Adrenal gland (tissue), 9 donors: ENCODE measurements at regions not wholly inside any gene's neighbourhood (a gene's known extent, or its start where the extent isn't known, plus 50 kb on each side); places are given as distances from the start of the nearest gene placed in this dataset.

Experiments used
- DNase-seq, 7 donors: peaks; one replicate each; pipeline ENCODE4 v3.0.0-alpha.2; 2019 to 2020
- H3K27ac ChIP-seq, 5 donors: fragments of 200-600 bp; sonication (generic) in 4 of 5; 1 replicate in 3 of 5; 2 replicates in 2 of 5; pipeline versions ENCODE4 v1.5.1 to v1.8.0; 2016 to 2020; ENCODE audit warnings: mild to moderate bottlenecking in 1 of 5
- H3K27me3 ChIP-seq: fragments of 200-600 bp; 2 replicates; pipeline ENCODE4 v1.8.0; 2021
- H3K36me3 ChIP-seq, 2 donors: fragments of 200-600 bp; replicated peaks in 1 of 2; 1 replicate in 1 of 2; 2 replicates in 1 of 2; pipeline versions ENCODE4 v1.5.1 to v1.8.0; 2018 to 2022
- H3K4me1 ChIP-seq, 2 donors: fragments of 200-600 bp; replicated peaks in 1 of 2; 1 replicate in 1 of 2; 2 replicates in 1 of 2; pipeline versions ENCODE4 v1.5.1 to v1.8.0; 2018 to 2021
- H3K4me3 ChIP-seq, 4 donors: fragments of 200-600 bp; sonication (generic) in 3 of 4; one replicate each; pipeline ENCODE4 v1.5.1; 2016 to 2018
- H3K9me3 ChIP-seq, 3 donors: fragments of 200-600 bp; sonication (generic) in 1 of 3; replicated peaks in 1 of 3; 1 replicate in 2 of 3; 2 replicates in 1 of 3; pipeline versions ENCODE4 v1.5.1 to v1.8.0; 2016 to 2021
- POLR2A ChIP-seq, 2 donors: fragments of 450-650 bp; IDR thresholded peaks; one replicate each; pipeline ENCODE4 v1.6.1; 2017; ENCODE audit warnings: antibody characterized with exemption in 2 of 2, mild to moderate bottlenecking in 2 of 2, moderate library complexity in 1 of 2
- WGBS, 4 donors: extraction: QIAGEN DNeasy Blood & Tissue Kit in 2 of 4; methylation state at CpG; one replicate each; pipeline versions ENCODE4 v1.1.5 to v1.1.7; 2013 to 2017; 5-methylcytosine and 5-hydroxymethylcytosine counted together
- intact Hi-C, 2 donors: fragments of 100-400 bp; cut with DNase I; formaldehyde crosslinking; loops; one replicate each; pipeline versions ENCODE4 v1.14.1 to v1.15.0; 2022 to 2023
- TF ChIP-seq, protein P1 (sequence below), 6 experiments: fragments of 450-650 bp in 4 of 6; fragments of 200-600 bp in 2 of 6; sonication (generic) in 1 of 6; IDR thresholded peaks; 1 replicate in 5 of 6; 2 replicates in 1 of 6; pipeline versions ENCODE4 v1.5.1 to v1.8.0; 2016 to 2021; ENCODE audit warnings: antibody characterized with exemption in 6 of 6, mild to moderate bottlenecking in 2 of 6, moderate library complexity in 1 of 6
- donor health status: healthy with polysubstance abuse.
- donor health status: Bipolar disorder and iron deficiency.
- donor health status: DM: yes; HTN: yes; CAD: no.
- donor health status: DM: no; HTN: no; CAD: no.
- donor health status: DM: no; HTN: no; CAD: no.

DNA sequence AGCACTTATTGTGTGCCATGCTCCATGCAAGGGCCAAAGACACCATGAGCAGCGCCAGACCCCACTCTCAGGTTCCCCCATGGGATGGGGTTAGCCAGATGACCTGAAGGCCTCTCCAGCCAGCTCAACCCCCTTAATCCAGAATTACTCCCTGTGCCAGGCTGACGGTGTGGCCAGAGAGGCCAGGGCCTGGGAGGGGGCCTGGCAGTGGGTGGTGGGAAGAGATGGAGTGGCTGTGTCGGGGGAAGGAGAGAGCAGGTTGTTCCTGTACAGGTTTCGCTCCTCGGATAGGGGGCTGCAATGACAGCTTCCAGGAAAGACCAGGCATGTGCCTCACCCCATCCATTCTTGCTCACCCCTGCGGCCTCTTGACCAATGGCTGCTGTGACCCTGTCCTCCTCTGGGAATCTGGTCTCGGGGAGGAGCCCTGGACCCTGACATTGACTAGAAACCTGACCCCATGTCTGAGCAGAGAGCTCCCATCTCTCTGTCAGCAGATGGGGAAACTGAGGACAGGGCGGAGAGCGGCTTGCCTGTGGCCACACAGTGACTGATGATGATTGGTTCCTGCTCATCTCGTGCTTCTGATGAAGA is 345.3 kb downstream of the MATN1 start:
- no peaks in the 10 kb centered on the region for H3K36me3 ChIP-seq
- no peak overlapping the region for H3K4me3 ChIP-seq
- 58 to 72% (median 64%) methylated on average over 7 to 10 of the region's 10 CpGs for WGBS, 4 donors
- intact Hi-C loops: no loop called here
- peaks cover 2% of the 10 kb centered on the region for H3K27me3 ChIP-seq
- no peak overlapping the region for H3K27ac ChIP-seq
- no peaks in the 10 kb centered on the region for H3K4me1 ChIP-seq
- TF ChIP-seq POLR2A (IDR thresholded peaks at IDR 0.05): no peak
- TF ChIP-seq, protein P1, sequence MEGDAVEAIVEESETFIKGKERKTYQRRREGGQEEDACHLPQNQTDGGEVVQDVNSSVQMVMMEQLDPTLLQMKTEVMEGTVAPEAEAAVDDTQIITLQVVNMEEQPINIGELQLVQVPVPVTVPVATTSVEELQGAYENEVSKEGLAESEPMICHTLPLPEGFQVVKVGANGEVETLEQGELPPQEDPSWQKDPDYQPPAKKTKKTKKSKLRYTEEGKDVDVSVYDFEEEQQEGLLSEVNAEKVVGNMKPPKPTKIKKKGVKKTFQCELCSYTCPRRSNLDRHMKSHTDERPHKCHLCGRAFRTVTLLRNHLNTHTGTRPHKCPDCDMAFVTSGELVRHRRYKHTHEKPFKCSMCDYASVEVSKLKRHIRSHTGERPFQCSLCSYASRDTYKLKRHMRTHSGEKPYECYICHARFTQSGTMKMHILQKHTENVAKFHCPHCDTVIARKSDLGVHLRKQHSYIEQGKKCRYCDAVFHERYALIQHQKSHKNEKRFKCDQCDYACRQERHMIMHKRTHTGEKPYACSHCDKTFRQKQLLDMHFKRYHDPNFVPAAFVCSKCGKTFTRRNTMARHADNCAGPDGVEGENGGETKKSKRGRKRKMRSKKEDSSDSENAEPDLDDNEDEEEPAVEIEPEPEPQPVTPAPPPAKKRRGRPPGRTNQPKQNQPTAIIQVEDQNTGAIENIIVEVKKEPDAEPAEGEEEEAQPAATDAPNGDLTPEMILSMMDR (IDR thresholded peaks at IDR 0.05): no peak
- DNase-seq: peak in 1 of 7 donors; percentile 35
- no peaks in the 10 kb centered on the region for H3K9me3 ChIP-seq

DNA sequence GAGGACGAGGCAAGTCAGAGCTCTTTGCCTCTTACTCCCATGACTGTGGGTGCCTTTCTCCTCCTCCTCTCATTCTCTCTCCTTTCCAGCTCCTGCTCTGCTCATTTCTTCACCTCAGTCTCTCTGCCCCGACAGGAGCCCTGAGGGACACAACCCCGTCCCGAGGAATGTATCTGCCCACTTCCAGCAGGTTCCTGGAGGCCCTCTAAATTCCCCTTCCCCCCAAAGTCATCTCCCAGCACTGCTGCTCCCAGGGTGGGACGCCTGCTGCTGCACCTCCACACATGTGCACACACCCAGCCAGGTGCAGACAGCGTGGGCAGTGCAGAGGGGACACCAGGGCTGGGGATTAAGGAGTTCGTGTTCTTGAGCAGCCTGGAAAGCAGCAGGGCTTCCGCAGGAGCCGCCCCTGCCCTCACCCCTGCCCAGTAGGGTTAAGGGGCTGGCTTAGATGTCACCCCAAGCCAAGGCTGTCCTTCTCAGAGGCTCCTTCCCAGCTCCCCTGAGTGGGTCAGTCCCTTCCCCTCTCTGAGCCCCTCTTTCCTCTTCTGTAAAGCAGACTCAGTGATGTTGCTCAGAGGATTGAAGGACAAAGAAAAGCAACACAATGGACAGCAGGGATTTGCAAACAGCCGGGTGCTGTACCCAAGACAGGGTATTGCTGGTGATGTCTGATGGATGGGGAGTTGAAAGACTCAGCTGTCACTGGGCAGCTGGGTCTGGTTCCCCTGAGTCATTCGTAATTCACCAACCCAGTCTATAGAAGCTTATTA is 346.0 kb downstream of the MATN1 start:
- H3K4me3 ChIP-seq: no peak overlapping the region
- intact Hi-C loops: no loop called here
- WGBS, 4 donors: 61 to 69% (median 65%) methylated on average over 5 to 11 of the region's 11 CpGs
- H3K9me3 ChIP-seq: no peaks in the 10 kb centered on the region
- no peaks in the 10 kb centered on the region for H3K27me3 ChIP-seq
- no peaks in the 10 kb centered on the region for H3K4me1 ChIP-seq
- TF ChIP-seq, protein P1 (IDR thresholded peaks at IDR 0.05): no peak
- TF ChIP-seq POLR2A (IDR thresholded peaks at IDR 0.05): no peak
- no peaks in the 10 kb centered on the region for H3K36me3 ChIP-seq
- peak in 1 of 7 donors; percentile 18 for DNase-seq
- H3K27ac ChIP-seq: no peak overlapping the region

DNA sequence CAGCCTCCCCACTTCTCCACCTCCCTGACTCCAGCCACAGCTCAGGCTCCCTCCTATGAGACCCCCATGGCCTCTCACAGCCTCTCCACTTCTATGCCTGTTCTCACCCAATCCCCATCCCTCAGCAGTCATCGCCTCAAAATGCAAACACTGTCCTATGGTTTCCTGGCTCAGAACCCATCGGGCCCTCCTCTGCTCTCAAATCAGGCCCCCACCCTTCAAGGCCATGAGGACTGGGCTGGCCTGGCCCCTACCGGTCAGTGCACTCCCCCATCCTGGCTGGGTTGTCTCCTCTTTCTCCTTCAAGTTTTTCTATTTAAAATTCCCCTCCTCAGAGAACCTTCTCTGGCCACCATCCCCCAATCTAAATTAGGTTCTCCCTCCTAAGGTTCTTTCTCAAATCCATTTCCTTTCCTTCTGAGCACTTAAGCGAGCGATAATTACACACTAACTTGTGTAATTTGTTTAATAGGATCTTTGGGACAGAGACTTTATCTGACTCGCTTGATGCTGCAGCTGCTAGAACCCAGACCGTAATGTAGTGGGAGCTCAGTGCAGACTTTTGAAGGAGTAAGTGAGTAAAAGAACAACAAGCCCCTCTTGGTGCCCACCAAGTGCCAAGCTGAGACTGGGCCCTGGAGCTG is 347.2 kb downstream of the MATN1 start:
- Histone ChIP-seq H3K27ac (no peak overlapping the region), H3K4me3 (no peak overlapping the region), H3K9me3 (no peaks in the 10 kb centered on the region), H3K36me3 (no peaks in the 10 kb centered on the region), H3K4me1 (no peaks in the 10 kb centered on the region), H3K27me3 (no peaks in the 10 kb centered on the region)
- WGBS, 4 donors: 65 to 79% (median 73%) methylated on average over 7 of the region's 7 CpGs
- intact Hi-C loops: no loop called here
- TF ChIP-seq, protein P1 (IDR thresholded peaks at IDR 0.05): no peak
- TF ChIP-seq POLR2A (IDR thresholded peaks at IDR 0.05): no peak
- peak in 2 of 7 donors; percentile 5 to 25 for DNase-seq

- Histone ChIP-seq H3K4me1 (no peaks in the 10 kb centered on the region), H3K27ac (no peak overlapping the region), H3K36me3 (no peaks in the 10 kb centered on the region), H3K4me3 (no peak overlapping the region), H3K9me3 (no peaks in the 10 kb centered on the region), H3K27me3 (no peaks in the 10 kb centered on the region)
- TF ChIP-seq POLR2A (IDR thresholded peaks at IDR 0.05): no peak
- TF ChIP-seq, protein P1 (IDR thresholded peaks at IDR 0.05): no peak
- 60 to 100% (median 70%) methylated on average over 2 to 7 of the region's 7 CpGs for WGBS, 4 donors
- intact Hi-C loops: no loop called here
- DNase-seq: peak in 2 of 7 donors; percentile 5 to 41
These were observed 348.2 kb downstream of the MATN1 start for GRCh38 chr1:30375156-30375555.
